ENCODE measurements at regions not wholly inside any gene's neighbourhood (a gene's known extent, or its start where the extent isn't known, plus 50 kb on each side); places are given as distances from the start of the nearest gene placed in this dataset.

DNA sequence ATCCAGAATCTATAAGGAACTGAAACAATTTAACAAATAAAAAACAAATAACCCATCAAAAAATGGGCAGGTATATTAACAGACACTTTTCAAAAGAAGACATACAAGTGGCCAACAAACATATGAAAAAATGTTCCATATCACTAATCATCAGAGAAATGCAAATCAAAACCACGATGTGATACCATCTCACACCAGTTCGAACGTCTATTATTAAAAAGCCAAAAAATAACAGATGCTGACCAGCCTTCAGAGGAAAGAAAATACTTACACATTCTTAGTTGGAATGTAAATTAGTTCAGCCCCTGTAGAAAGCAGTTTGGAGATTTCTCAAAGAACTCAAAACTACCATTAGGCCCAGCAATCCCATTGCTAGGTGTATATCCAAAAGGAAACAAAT lies 687.9 kb upstream of the AADAT start:
- Histone ChIP-seq H3K4me3 (replicated peaks in 1 of 2; ENCODE audit: low read depth in 1 of 2, low read length in 2 of 2) (no peak overlapping the region), H4K20me1 (ENCODE audit: insufficient read depth) (no peaks in the 10 kb centered on the region), H3K79me2 (ENCODE audit: insufficient read depth, low read length) (no peaks in the 10 kb centered on the region), H3K9ac (ENCODE audit: low read length) (no peak overlapping the region), H3K27ac (ENCODE audit: low read depth, low read length) (no peak overlapping the region), H3K9me2 (ENCODE audit: insufficient read depth) (no peaks in the 10 kb centered on the region), H3K4me2 (ENCODE audit: low read length) (no peak overlapping the region), H3K9me3 (ENCODE audit: control insufficient read depth in 1 of 2, insufficient read depth in 1 of 2, low read depth in 1 of 2, low read length in 2 of 2) (no peaks in the 10 kb centered on the region), H3K27me3 (ENCODE audit: insufficient read depth, low read length) (no peaks in the 10 kb centered on the region), H2AFZ (ENCODE audit: low read depth, low read length, poor library complexity, severe bottlenecking) (no peak overlapping the region), H3K4me1 (ENCODE audit: control insufficient read depth in 1 of 2, insufficient read depth in 2 of 2, low read length in 2 of 2) (no peaks in the 10 kb centered on the region), H3K36me3 (ENCODE audit: control insufficient read depth in 1 of 2, insufficient read depth in 2 of 2, low read length in 2 of 2) (no peaks in the 10 kb centered on the region)
- no TSS peak for BruUV-seq (replicated peaks)
- DNase-seq (ENCODE audit: low read depth, low spot score), result no peak
- intact Hi-C loops (cut with micrococcal nuclease), result no loop called here
- no peak for ATAC-seq
- RAD21 ChIA-PET (ENCODE audit: low non-redundant PET in 1 of 2, low total read pairs in 2 of 2, uncharacterized antibody in 2 of 2, unreplicated experiment in 2 of 2), result no interaction called here
- POLR2A ChIA-PET, result no interaction called here
- CTCF ChIA-PET, result no interaction called here
- TF ChIP-seq CBX3 (IDR thresholded peaks at IDR 0.05; ENCODE audit: low read depth) (no peak), EZH2 (IDR thresholded peaks at IDR 0.05) (no peak), ZNF274 (IDR thresholded peaks at IDR 0.05; ENCODE audit: low read depth, low read length) (no peak), CEBPB (IDR thresholded peaks at IDR 0.05; ENCODE audit: low read depth) (no peak), CTCF (IDR thresholded peaks at IDR 0.05 in 2 of 3, conservative IDR thresholded peaks at IDR 0.05 in 1 of 3; ENCODE audit: borderline replicate concordance in 1 of 3, insufficient read depth in 1 of 3, low read depth in 2 of 3, low read length in 2 of 3) (no peak), TCF7L2 (IDR thresholded peaks at IDR 0.05; ENCODE audit: borderline replicate concordance, extremely low read depth, insufficient read depth, insufficient read length) (no peak), SP1 (IDR thresholded peaks at IDR 0.05; ENCODE audit: low read depth) (no peak), EGR1 (IDR thresholded peaks at IDR 0.05; ENCODE audit: low read depth) (no peak), FOSL1 (IDR thresholded peaks at IDR 0.05; ENCODE audit: low read depth) (no peak), SIN3A (IDR thresholded peaks at IDR 0.05; ENCODE audit: low read depth) (no peak), ZFX (IDR thresholded peaks at IDR 0.05) (no peak)
- TF ChIP-seq, protein P1, sequence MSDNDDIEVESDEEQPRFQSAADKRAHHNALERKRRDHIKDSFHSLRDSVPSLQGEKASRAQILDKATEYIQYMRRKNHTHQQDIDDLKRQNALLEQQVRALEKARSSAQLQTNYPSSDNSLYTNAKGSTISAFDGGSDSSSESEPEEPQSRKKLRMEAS (IDR thresholded peaks at IDR 0.05), result no peak
